ENCODE measurements at regions not wholly inside any gene's neighbourhood (a gene's known extent, or its start where the extent isn't known, plus 50 kb on each side); places are given as distances from the start of the nearest gene placed in this dataset.

GRCh38 chr7:84674236-84674913, 479.8 kb upstream of the SEMA3A start:
- Histone ChIP-seq H3K9ac (ENCODE audit: low read depth in 1 of 2, low read length in 2 of 2) (no peak overlapping the region), H3K36me3 (ENCODE audit: control insufficient read depth in 1 of 2, insufficient read depth in 2 of 2, low read length in 2 of 2) (no peaks in the 10 kb centered on the region), H3K4me3 (ENCODE audit: low read depth in 1 of 2, low read length in 2 of 2) (no peak overlapping the region), H3K27me3 (ENCODE audit: control insufficient read depth in 1 of 2, insufficient read depth in 2 of 2, low read length in 2 of 2) (no peaks in the 10 kb centered on the region), H3K27ac (ENCODE audit: low read depth, low read length) (no peak overlapping the region), H3K9me3 (ENCODE audit: control insufficient read depth in 1 of 2, low read length in 2 of 2) (no peaks in the 10 kb centered on the region), H3K4me1 (ENCODE audit: control insufficient read depth in 1 of 2, insufficient read depth in 2 of 2, low read length in 2 of 2) (no peaks in the 10 kb centered on the region)

DNA sequence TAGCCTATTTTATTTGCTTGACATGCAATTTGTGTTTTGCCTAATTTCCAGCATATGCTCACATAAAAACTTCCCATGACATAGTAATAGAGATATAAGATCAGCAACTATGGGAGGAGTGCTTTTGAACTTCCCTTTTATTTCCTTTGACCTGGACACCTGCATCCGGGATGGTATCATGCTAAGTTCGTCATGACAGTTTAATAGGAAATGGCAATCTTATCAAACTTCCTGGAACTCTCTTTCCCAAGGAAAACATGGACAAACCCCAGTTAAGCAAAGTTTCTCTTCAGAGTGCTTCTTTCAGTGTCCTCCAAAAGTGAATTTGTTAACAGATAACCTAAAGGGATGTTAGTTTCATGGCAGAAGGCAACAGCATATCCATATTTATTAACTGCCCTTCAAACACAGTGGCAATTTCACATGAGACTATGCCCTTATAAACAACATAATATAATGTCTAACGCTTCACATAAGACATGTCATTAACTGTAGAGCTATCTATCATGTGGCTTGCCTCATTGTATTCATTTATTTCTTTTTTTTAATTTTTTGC, 474.7 kb upstream of the SEMA3A start:
- no peaks in the 10 kb centered on the region for H3K9me3 ChIP-seq (ENCODE audit: control insufficient read depth in 1 of 2, low read length in 2 of 2)
- no peak overlapping the region for H3K4me3 ChIP-seq (ENCODE audit: low read depth in 1 of 2, low read length in 2 of 2)
- no peak overlapping the region for H3K9ac ChIP-seq (ENCODE audit: low read depth in 1 of 2, low read length in 2 of 2)
- H3K27ac ChIP-seq (ENCODE audit: low read depth, low read length): no peak overlapping the region
- no peaks in the 10 kb centered on the region for H3K36me3 ChIP-seq (ENCODE audit: control insufficient read depth in 1 of 2, insufficient read depth in 2 of 2, low read length in 2 of 2)
- no peaks in the 10 kb centered on the region for H3K4me1 ChIP-seq (ENCODE audit: control insufficient read depth in 1 of 2, insufficient read depth in 2 of 2, low read length in 2 of 2)
- no peaks in the 10 kb centered on the region for H3K27me3 ChIP-seq (ENCODE audit: control insufficient read depth in 1 of 2, insufficient read depth in 2 of 2, low read length in 2 of 2)

- H3K4me3 ChIP-seq (ENCODE audit: low read depth in 1 of 2, low read length in 2 of 2): no peak overlapping the region
- no peak overlapping the region for H3K27ac ChIP-seq (ENCODE audit: low read depth, low read length)
- no peaks in the 10 kb centered on the region for H3K4me1 ChIP-seq (ENCODE audit: control insufficient read depth in 1 of 2, insufficient read depth in 2 of 2, low read length in 2 of 2)
- H3K9me3 ChIP-seq (ENCODE audit: control insufficient read depth in 1 of 2, low read length in 2 of 2): no peaks in the 10 kb centered on the region
- no peaks in the 10 kb centered on the region for H3K36me3 ChIP-seq (ENCODE audit: control insufficient read depth in 1 of 2, insufficient read depth in 2 of 2, low read length in 2 of 2)
- no peaks in the 10 kb centered on the region for H3K27me3 ChIP-seq (ENCODE audit: control insufficient read depth in 1 of 2, insufficient read depth in 2 of 2, low read length in 2 of 2)
- H3K9ac ChIP-seq (ENCODE audit: low read depth in 1 of 2, low read length in 2 of 2): no peak overlapping the region
Observed at GRCh38 chr7:84668116-84668515, 473.5 kb upstream of the SEMA3A start.

GRCh38 chr7:84666651-84667050, 472.1 kb upstream of the SEMA3A start:
- Histone ChIP-seq H3K4me3 (ENCODE audit: low read depth in 1 of 2, low read length in 2 of 2) (no peak overlapping the region), H3K27me3 (ENCODE audit: control insufficient read depth in 1 of 2, insufficient read depth in 2 of 2, low read length in 2 of 2) (no peaks in the 10 kb centered on the region), H3K36me3 (ENCODE audit: control insufficient read depth in 1 of 2, insufficient read depth in 2 of 2, low read length in 2 of 2) (no peaks in the 10 kb centered on the region), H3K27ac (ENCODE audit: low read depth, low read length) (no peak overlapping the region), H3K9ac (ENCODE audit: low read depth in 1 of 2, low read length in 2 of 2) (no peak overlapping the region), H3K4me1 (ENCODE audit: control insufficient read depth in 1 of 2, insufficient read depth in 2 of 2, low read length in 2 of 2) (no peaks in the 10 kb centered on the region), H3K9me3 (ENCODE audit: control insufficient read depth in 1 of 2, low read length in 2 of 2) (no peaks in the 10 kb centered on the region)

DNA sequence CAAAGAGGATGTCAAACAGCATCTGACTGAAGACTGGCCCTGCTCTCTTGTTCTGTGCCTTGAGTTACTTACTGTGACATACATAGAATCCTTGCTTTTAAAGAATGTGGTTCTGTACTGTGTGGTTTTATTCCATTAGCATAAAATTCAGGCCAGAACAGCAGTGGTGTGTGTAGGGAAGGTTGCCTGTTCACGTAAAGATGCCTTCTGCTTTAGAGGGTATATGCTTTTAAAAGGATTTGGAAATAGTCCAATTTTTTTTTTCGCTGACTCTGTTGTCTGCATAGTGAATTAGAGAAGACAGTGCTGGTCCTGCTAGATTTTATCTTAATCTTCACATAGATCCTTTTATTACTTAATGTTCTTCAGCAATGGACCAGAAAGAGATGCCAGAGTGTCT, 470.8 kb upstream of the SEMA3A start:
- H3K4me1 ChIP-seq (ENCODE audit: control insufficient read depth in 1 of 2, insufficient read depth in 2 of 2, low read length in 2 of 2): no peaks in the 10 kb centered on the region
- no peak overlapping the region for H3K9ac ChIP-seq (ENCODE audit: low read depth in 1 of 2, low read length in 2 of 2)
- H3K9me3 ChIP-seq (ENCODE audit: control insufficient read depth in 1 of 2, low read length in 2 of 2): no peaks in the 10 kb centered on the region
- no peak overlapping the region for H3K27ac ChIP-seq (ENCODE audit: low read depth, low read length)
- H3K27me3 ChIP-seq (ENCODE audit: control insufficient read depth in 1 of 2, insufficient read depth in 2 of 2, low read length in 2 of 2): no peaks in the 10 kb centered on the region
- no peaks in the 10 kb centered on the region for H3K36me3 ChIP-seq (ENCODE audit: control insufficient read depth in 1 of 2, insufficient read depth in 2 of 2, low read length in 2 of 2)
- H3K4me3 ChIP-seq (ENCODE audit: low read depth in 1 of 2, low read length in 2 of 2): no peak overlapping the region

DNA sequence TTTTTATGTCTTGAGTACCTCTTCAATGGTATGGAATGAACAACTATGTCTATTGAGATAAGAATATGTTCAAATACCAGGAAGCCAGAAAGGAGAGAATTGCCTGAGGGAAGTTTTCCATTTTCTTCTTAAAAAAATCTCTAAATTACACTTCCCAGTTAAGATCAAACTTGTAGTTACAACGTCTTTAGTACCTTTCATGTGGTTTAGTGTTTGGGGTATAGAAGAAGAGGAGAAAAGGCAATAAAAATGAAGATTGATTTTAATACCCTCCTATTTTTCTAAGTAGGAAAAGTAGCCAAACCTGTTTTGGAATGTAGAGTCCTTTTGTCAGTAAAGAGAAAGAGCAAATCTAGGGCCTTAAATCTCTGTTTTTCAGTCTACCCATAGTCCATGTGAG, 470.0 kb upstream of the SEMA3A start:
- H3K4me3 ChIP-seq (ENCODE audit: low read depth in 1 of 2, low read length in 2 of 2): no peak overlapping the region
- H3K27ac ChIP-seq (ENCODE audit: low read depth, low read length): no peak overlapping the region
- no peaks in the 10 kb centered on the region for H3K9me3 ChIP-seq (ENCODE audit: control insufficient read depth in 1 of 2, low read length in 2 of 2)
- H3K9ac ChIP-seq (ENCODE audit: low read depth in 1 of 2, low read length in 2 of 2): no peak overlapping the region
- H3K27me3 ChIP-seq (ENCODE audit: control insufficient read depth in 1 of 2, insufficient read depth in 2 of 2, low read length in 2 of 2): no peaks in the 10 kb centered on the region
- no peaks in the 10 kb centered on the region for H3K36me3 ChIP-seq (ENCODE audit: control insufficient read depth in 1 of 2, insufficient read depth in 2 of 2, low read length in 2 of 2)
- H3K4me1 ChIP-seq (ENCODE audit: control insufficient read depth in 1 of 2, insufficient read depth in 2 of 2, low read length in 2 of 2): no peaks in the 10 kb centered on the region

- Histone ChIP-seq H3K4me3 (ENCODE audit: low read depth in 1 of 2, low read length in 2 of 2) (no peak overlapping the region), H3K9ac (ENCODE audit: low read depth in 1 of 2, low read length in 2 of 2) (no peak overlapping the region), H3K4me1 (ENCODE audit: control insufficient read depth in 1 of 2, insufficient read depth in 2 of 2, low read length in 2 of 2) (no peaks in the 10 kb centered on the region)
Observed at GRCh38 chr7:84663224-84663623, 468.6 kb upstream of the SEMA3A start.

GRCh38 chr7:84658286-84658685, 463.7 kb upstream of the SEMA3A start:
- H3K9me3 ChIP-seq (ENCODE audit: control insufficient read depth in 1 of 2, low read length in 2 of 2): no peaks in the 10 kb centered on the region
- H3K4me1 ChIP-seq (ENCODE audit: control insufficient read depth in 1 of 2, insufficient read depth in 2 of 2, low read length in 2 of 2): no peaks in the 10 kb centered on the region
- H3K36me3 ChIP-seq (ENCODE audit: control insufficient read depth in 1 of 2, insufficient read depth in 2 of 2, low read length in 2 of 2): no peaks in the 10 kb centered on the region
- H3K4me3 ChIP-seq (ENCODE audit: low read depth in 1 of 2, low read length in 2 of 2): no peak overlapping the region
- no peak overlapping the region for H3K9ac ChIP-seq (ENCODE audit: low read depth in 1 of 2, low read length in 2 of 2)
- H3K27me3 ChIP-seq (ENCODE audit: control insufficient read depth in 1 of 2, insufficient read depth in 2 of 2, low read length in 2 of 2): no peaks in the 10 kb centered on the region
- no peak overlapping the region for H3K27ac ChIP-seq (ENCODE audit: low read depth, low read length)

More at GRCh38 chr7:84663224-84663623, 468.6 kb upstream of the SEMA3A start:
- Histone ChIP-seq H3K27me3 (ENCODE audit: control insufficient read depth in 1 of 2, insufficient read depth in 2 of 2, low read length in 2 of 2) (no peaks in the 10 kb centered on the region), H3K27ac (ENCODE audit: low read depth, low read length) (no peak overlapping the region), H3K9me3 (ENCODE audit: control insufficient read depth in 1 of 2, low read length in 2 of 2) (no peaks in the 10 kb centered on the region), H3K36me3 (ENCODE audit: control insufficient read depth in 1 of 2, insufficient read depth in 2 of 2, low read length in 2 of 2) (no peaks in the 10 kb centered on the region)

DNA sequence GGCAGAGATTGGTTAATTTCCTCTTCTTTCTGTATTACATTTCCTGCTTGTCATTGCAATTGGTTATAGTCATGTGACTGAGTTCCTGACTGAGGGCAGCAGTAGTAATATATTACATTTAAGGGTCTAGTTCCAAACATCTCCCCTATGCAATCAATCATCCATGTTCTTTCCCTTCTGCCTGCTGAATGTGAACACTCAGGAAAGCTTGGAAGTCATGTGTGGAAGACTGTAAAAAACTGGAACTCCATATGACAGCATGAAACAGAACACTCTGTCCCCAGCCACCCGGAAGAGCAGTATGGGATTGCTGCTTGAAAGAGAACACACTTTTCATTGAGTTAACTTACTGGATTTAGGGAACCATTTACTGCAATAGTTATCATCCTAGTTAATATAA, 459.7 kb upstream of the SEMA3A start:
- Histone ChIP-seq H3K4me1 (ENCODE audit: control insufficient read depth in 1 of 2, insufficient read depth in 2 of 2, low read length in 2 of 2) (no peaks in the 10 kb centered on the region), H3K4me3 (ENCODE audit: low read depth in 1 of 2, low read length in 2 of 2) (no peak overlapping the region), H3K27ac (ENCODE audit: low read depth, low read length) (no peak overlapping the region), H3K9me3 (ENCODE audit: control insufficient read depth in 1 of 2, low read length in 2 of 2) (no peaks in the 10 kb centered on the region), H3K36me3 (ENCODE audit: control insufficient read depth in 1 of 2, insufficient read depth in 2 of 2, low read length in 2 of 2) (no peaks in the 10 kb centered on the region), H3K9ac (ENCODE audit: low read depth in 1 of 2, low read length in 2 of 2) (no peak overlapping the region), H3K27me3 (ENCODE audit: control insufficient read depth in 1 of 2, insufficient read depth in 2 of 2, low read length in 2 of 2) (no peaks in the 10 kb centered on the region)

DNA sequence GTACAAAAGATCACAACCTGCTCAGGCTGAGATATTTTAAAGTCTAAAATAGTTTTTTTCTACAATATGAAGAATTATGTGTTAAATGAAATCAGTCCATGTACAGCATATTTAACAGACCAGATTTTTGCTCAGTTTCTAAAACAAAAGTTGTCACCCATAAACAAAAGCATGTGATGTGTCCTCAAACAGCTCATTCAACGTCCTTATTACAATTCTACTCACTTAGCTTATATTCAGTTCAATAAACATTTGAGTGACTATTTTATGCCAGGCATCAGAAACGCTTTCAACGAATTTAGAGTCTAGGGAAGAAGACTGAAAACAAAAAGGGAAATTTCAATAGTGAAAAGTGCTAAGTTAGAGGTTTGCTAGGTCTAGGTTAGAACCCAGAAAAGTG, 457.3 kb upstream of the SEMA3A start:
- H3K9me3 ChIP-seq (ENCODE audit: control insufficient read depth in 1 of 2, low read length in 2 of 2): no peaks in the 10 kb centered on the region
- H3K9ac ChIP-seq (ENCODE audit: low read depth in 1 of 2, low read length in 2 of 2): no peak overlapping the region
- H3K27ac ChIP-seq (ENCODE audit: low read depth, low read length): no peak overlapping the region
- H3K4me3 ChIP-seq (ENCODE audit: low read depth in 1 of 2, low read length in 2 of 2): no peak overlapping the region
- no peaks in the 10 kb centered on the region for H3K4me1 ChIP-seq (ENCODE audit: control insufficient read depth in 1 of 2, insufficient read depth in 2 of 2, low read length in 2 of 2)
- no peaks in the 10 kb centered on the region for H3K36me3 ChIP-seq (ENCODE audit: control insufficient read depth in 1 of 2, insufficient read depth in 2 of 2, low read length in 2 of 2)
- no peaks in the 10 kb centered on the region for H3K27me3 ChIP-seq (ENCODE audit: control insufficient read depth in 1 of 2, insufficient read depth in 2 of 2, low read length in 2 of 2)

Data from duodenal mucosa (tissue), 2 donors.